ENCODE measurements at regions not wholly inside any gene's neighbourhood (a gene's known extent, or its start where the extent isn't known, plus 50 kb on each side); places are given as distances from the start of the nearest gene placed in this dataset.
A peak's percentile ranks its signal among the peaks of the same experiment; 100 is the strongest.

GRCh38 chr7:69517985-69518704 lies 80.1 kb upstream of the AUTS2 start:
- DNase-seq = no peak

GRCh38 chr7:69518705-69519077 lies 79.6 kb upstream of the AUTS2 start:
- DNase-seq = no peak

- DNase-seq = no peak
Observed at GRCh38 chr7:69526570-69526969, 71.7 kb upstream of the AUTS2 start.

DNA sequence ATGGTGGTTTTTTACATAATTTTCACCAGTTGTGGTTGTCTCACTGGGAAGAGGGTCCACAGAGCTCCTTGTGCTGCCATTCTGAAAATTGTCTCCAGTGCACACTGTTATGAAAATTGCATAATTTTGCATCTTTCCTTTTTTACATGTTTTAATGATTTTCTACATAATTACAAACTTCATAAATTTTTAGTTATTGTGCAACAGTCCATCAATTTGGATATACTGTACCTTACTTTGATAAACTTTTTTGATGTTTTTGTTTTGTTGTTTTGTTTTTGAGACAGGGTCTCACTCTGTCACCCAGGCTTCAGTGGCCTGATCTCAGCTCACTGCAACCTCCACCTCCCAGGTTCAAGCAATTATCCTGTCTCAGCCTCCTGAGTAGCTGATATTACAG lies 70.6 kb upstream of the AUTS2 start:
- DNase-seq = no peak

GRCh38 chr7:69531050-69531449 lies 67.2 kb upstream of the AUTS2 start:
- no peak for DNase-seq

GRCh38 chr7:69534461-69535041 lies 63.7 kb upstream of the AUTS2 start:
- DNase-seq = peak; percentile 79

DNA sequence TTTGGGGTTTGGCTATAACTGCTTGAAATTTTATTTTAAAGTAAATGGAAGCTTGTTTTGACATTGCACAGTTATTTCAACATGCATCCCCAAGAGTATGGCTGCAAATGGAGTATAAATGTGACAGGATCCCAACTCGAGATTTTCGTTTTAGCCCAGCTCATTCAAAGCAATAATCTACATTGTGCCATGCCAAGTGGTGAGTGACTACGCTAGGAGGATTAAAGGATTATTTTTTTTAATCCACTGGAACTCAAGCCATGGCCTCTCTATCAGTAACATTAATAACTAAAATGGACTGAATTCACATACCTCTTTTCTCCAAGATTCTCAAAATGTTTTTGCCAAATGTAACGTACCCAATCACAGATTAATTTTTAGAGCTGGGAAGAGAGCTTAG lies 60.6 kb upstream of the AUTS2 start:
- DNase-seq = no peak

DNA sequence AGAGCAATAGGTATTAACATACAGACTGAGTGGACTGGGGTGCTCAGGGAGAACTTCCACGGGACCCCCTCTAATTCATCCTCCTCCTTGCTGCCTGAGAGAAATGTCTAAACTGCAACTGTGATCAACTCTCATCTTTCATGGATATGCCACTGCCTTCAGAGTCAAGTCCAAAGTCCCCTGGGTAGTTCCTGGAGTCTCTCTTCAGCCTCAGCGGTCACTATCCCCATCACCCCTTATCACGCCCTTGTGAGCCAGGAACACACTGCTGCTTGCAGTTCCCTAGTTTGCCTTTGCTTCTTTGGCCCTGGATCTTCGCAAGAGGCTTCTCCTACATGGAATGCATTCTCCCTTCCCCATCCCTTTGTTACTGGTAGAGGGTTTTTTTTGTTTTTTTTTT lies 58.7 kb upstream of the AUTS2 start:
- no peak for DNase-seq

GRCh38 chr7:69540287-69540686 lies 58.0 kb upstream of the AUTS2 start:
- DNase-seq = no peak

GRCh38 chr7:69541779-69542432 lies 56.4 kb upstream of the AUTS2 start:
- peak; percentile 66 for DNase-seq

GRCh38 chr7:69545175-69545574 lies 53.1 kb upstream of the AUTS2 start:
- no peak for DNase-seq

Data from islet precursor cell (in vitro differentiated cells).